Choroid plexus epithelial cell (primary cell): ENCODE measurements at regions not wholly inside any gene's neighbourhood (a gene's known extent, or its start where the extent isn't known, plus 50 kb on each side); places are given as distances from the start of the nearest gene placed in this dataset.

Source experiments
- DNase-seq: peaks from one replicate; pipeline ENCODE4 v3.0.0-alpha.2; 2010; ENCODE audit warnings: low read depth
- H3K4me3 ChIP-seq: 2 replicates; pipeline ENCODE4 v1.5.1; 2011; ENCODE audit warnings: low read depth, mild to moderate bottlenecking, control low read depth, low read length, moderate library complexity
- CTCF ChIP-seq: conservative IDR thresholded peaks from 2 replicates; pipeline ENCODE4 v1.5.1; 2011; ENCODE audit warnings: low read depth, mild to moderate bottlenecking, control low read depth, inconsistent platforms, low read length, moderate library complexity

- no peak for DNase-seq
- H3K4me3 ChIP-seq, result no peak overlapping the region
- no peak for TF ChIP-seq CTCF
Measured at GRCh38 chr2:217031445-217031844, 171.6 kb upstream of the TNP1 start.

- DNase-seq, result no peak
- TF ChIP-seq CTCF, result no peak
- H3K4me3 ChIP-seq, result no peak overlapping the region
Measured at GRCh38 chr2:217030081-217030480, 170.2 kb upstream of the TNP1 start.

GRCh38 chr2:217028128-217028527 is 168.3 kb upstream of the TNP1 start:
- H3K4me3 ChIP-seq, result no peak overlapping the region
- DNase-seq, result no peak
- no peak for TF ChIP-seq CTCF

- no peak overlapping the region for H3K4me3 ChIP-seq
- TF ChIP-seq CTCF, result no peak
- no peak for DNase-seq
Measured at GRCh38 chr2:217027414-217027813, 167.6 kb upstream of the TNP1 start.

GRCh38 chr2:217026569-217026968 is 166.7 kb upstream of the TNP1 start:
- TF ChIP-seq CTCF, result no peak
- H3K4me3 ChIP-seq, result no peak overlapping the region
- no peak for DNase-seq

- DNase-seq, result no peak
- H3K4me3 ChIP-seq, result no peak overlapping the region
- no peak for TF ChIP-seq CTCF
Measured at GRCh38 chr2:217026161-217026560, 166.3 kb upstream of the TNP1 start.

- no peak overlapping the region for H3K4me3 ChIP-seq
- no peak for TF ChIP-seq CTCF
- no peak for DNase-seq
Measured at GRCh38 chr2:217023611-217024010, 163.7 kb upstream of the TNP1 start.
